GM08714 (cell line): ENCODE measurements at regions not wholly inside any gene's neighbourhood (a gene's known extent, or its start where the extent isn't known, plus 50 kb on each side); places are given as distances from the start of the nearest gene placed in this dataset.
"Not testable (repeated sequence)": the region's sequence is repeated elsewhere in the genome, so short reads cannot be mapped to it uniquely, and the experiment has no call there.

Source experiments
- H3K4me3 ChIP-seq: fragments of 200-500 bp; sonication (Bioruptor generic); 2 replicates; pipeline ENCODE4 v1.5.1; 2014; ENCODE audit warnings: mild to moderate bottlenecking, low read length, inconsistent platforms
- ZNF274 ChIP-seq: IDR thresholded peaks from 2 replicates; pipeline ENCODE4 v1.6.1; 2012; ENCODE audit warnings: mild to moderate bottlenecking, low read depth, low read length

GRCh38 chr10:6694447-6695140, 114.5 kb upstream of the PRKCQ start:
- H3K4me3 ChIP-seq, result no peak overlapping the region
- TF ChIP-seq ZNF274, result no peak

- TF ChIP-seq ZNF274, result no peak
- no peak overlapping the region for H3K4me3 ChIP-seq
Measured at GRCh38 chr10:6692856-6693255, 112.8 kb upstream of the PRKCQ start.

- no peak for TF ChIP-seq ZNF274
- H3K4me3 ChIP-seq, result no peak overlapping the region
Measured at GRCh38 chr10:6692103-6692502, 112.0 kb upstream of the PRKCQ start.

DNA sequence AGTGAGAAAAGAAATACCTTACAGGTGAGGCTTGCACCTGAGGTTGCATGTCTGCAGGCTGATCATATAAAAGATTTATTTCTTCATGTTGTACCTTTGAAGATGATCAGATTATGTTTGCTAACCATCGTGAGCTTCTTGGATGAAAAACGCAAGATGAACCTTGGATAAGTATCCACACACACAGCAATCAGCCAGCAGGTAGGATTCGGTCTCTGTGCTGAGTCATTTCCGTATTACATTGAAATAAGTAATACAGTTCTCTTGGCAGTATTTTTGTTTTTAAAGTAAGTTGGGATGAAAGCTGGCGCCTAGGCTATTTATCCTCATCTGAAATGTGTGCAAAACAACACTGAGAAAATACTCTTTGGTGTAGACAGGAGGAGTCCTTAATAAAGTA, 109.0 kb upstream of the PRKCQ start:
- no peak for TF ChIP-seq ZNF274
- H3K4me3 ChIP-seq, result no peak overlapping the region

DNA sequence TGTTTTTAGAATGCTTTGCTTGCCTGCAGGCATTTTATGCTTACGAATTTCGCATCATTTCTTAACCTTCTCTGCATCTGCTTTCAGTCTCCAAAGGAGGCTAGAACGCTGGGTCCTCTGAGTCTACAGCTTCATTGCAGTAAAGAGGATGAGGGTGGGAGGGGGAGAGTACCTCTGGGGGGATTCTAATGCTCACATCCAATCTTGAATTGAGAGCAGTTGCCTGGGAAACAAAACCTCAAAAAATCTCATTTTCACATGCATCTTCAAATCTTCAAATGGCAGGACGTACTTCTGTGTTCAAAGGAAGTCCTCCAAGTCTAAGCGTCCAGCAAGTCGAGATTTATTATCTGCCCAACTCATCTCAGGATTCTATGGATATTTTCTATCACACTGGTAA, 100.7 kb upstream of the PRKCQ start:
- TF ChIP-seq ZNF274, result no peak
- H3K4me3 ChIP-seq, result no peak overlapping the region

DNA sequence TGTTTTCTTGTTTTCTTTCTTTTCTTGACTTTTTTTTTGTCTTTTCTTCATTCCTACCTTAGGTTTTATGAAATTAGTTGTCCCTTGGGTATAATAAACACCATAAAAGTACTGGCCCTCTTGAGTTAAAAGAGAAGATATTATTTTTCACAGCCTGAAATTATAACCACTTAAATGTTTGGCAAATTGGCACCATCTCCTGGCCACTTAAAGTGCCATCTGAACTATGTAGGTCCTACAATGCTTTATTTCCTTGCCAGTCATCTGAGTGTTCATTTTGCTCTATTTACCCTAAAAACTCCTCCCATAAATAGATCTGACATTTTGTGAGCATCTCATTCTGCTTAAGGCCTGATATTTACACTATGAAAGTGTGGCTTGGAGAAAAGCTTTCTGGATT, 98.9 kb upstream of the PRKCQ start:
- no peak overlapping the region for H3K4me3 ChIP-seq
- TF ChIP-seq ZNF274, result no peak

DNA sequence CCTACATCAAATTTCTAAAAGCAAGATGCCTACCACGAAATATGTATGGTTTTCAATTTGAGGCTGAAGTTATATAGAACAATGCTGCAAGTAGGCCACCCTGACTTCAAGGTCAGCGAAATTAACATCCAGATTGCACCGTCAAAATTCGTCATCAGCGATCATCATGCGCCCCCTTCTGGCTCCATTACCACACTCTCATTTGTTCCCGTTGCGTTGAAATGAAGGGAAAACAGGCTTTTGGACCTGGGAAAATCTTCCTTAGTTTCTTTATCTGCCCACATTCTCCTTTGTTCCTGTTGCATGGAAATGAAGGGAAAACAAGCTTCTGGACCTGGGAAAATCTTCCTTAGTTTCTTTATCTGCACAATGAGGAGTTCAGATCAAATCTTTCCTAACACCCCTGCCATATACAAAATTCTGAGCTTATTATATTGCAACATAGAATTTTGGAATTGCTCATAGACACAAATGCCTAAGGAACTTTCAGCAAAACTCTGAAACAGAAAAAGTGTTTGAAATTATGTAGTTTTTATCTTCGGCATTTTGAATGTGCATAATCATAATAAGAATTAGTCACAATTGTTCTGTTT, 98.2 kb upstream of the PRKCQ start:
- no peak overlapping the region for H3K4me3 ChIP-seq
- TF ChIP-seq ZNF274, result no peak

DNA sequence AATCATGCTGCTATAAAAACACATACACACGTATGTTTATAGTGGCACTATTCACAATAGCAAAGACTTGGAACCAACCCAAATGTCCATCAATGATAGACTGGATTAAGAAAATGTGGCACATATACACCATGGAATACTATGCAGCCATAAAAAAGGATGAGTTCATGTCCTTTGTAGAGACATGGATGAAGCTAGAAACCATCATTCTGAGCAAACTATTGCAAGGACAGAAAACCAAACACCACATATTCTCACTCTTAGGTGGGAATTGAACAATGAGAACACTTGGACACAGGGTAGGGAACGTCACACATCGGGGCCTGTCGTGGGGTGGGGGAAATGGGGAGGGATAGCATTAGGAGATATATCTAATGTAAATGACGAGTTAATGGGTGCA, 97.1 kb upstream of the PRKCQ start:
- H3K4me3 ChIP-seq, result not testable (repeated sequence)

GRCh38 chr10:6674291-6674690, 94.2 kb upstream of the PRKCQ start:
- TF ChIP-seq ZNF274, result no peak
- H3K4me3 ChIP-seq, result no peak overlapping the region

- H3K4me3 ChIP-seq, result no peak overlapping the region
- no peak for TF ChIP-seq ZNF274
Measured at GRCh38 chr10:6671976-6672375, 91.9 kb upstream of the PRKCQ start.

DNA sequence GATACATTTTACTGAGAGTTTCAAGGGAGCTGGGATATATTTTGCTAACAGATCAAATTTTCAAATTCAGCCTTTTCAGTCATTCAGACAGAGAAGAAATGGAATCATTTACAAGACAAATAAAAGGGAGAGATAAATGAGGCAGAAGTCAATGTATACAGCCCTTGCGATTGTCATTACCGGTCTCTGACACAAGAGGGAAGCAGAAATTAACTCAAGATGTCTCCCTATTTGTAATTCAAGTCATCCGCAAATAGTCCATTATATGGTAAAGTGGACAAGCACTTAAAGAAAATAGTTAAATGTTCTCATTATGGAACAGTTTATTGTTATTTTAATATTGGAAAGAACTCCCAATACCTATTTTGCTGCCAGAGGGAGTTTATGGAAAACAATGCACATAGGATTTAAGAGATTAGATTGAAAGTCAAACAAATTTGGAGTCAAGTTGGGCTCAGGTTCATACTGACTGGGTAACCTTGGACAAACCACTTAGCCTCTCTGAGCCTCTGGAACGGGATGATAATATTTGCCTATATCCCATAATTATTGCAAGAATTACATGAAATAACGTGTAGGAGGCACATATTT, 89.3 kb upstream of the PRKCQ start:
- no peak for TF ChIP-seq ZNF274
- H3K4me3 ChIP-seq, result no peak overlapping the region

DNA sequence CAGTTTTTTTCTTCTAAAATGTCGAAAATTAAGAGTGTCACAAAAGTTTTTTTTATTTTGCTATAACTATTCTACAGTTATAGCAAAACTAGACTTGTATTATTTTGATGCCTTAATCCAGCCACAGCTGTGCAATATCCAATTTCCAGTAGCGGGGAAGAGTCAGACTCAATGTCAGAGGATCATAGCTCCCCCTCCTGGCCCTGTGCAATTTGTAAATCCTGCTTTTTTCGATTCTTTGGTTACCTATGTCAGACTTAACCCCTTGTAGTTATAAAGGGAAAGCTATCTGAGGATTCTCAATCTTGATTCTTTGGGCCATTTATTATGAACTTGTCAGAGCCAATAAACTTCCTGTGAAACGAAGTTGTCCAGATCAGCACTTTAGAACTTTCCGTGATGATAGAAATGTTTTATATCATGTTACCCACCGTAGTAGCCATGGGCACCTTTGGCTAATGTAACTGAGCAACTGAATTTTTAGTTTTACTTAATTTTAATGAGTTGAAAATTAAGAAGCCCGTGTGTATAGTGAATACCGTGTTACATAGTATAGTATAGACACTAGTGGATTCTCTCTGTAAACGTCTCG, 87.7 kb upstream of the PRKCQ start:
- H3K4me3 ChIP-seq, result no peak overlapping the region
- TF ChIP-seq ZNF274, result no peak

DNA sequence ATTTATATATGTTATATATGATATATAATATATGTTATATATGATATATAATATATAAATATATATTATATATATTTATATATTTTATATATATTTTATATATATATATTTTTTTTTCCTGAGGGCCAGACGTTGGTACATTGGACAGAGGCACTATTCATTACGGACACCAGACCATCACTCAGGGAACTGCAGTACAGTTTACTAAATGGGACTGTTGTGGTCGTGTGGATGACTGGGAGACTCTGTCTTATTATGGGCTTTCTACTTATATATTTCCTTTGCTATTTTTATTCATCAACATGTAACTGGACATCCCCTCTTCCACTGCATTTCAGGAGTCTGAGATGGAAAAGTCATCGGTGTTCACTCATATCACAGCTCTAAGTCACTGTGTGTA, 87.1 kb upstream of the PRKCQ start:
- no peak overlapping the region for H3K4me3 ChIP-seq
- no peak for TF ChIP-seq ZNF274

DNA sequence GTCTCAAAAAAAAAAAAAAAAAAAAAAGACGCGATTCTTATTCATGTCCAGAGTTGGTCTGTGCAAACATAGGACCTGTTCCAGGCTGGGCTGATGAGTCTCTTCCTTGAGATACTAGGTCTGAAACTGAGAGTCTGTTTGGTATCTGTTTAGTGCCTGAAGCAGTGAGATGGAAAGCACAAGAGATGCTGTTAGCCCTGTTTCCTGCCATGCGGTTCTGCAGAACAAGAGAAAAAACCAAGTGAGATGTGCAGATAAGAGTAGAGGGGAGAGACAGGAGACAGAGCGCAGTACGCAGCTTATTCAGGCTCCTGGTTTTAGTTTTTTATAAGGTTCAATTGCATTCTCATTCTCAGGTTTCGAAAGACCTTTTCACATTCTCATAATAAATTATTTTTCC, 85.8 kb upstream of the PRKCQ start:
- no peak for TF ChIP-seq ZNF274
- no peak overlapping the region for H3K4me3 ChIP-seq

DNA sequence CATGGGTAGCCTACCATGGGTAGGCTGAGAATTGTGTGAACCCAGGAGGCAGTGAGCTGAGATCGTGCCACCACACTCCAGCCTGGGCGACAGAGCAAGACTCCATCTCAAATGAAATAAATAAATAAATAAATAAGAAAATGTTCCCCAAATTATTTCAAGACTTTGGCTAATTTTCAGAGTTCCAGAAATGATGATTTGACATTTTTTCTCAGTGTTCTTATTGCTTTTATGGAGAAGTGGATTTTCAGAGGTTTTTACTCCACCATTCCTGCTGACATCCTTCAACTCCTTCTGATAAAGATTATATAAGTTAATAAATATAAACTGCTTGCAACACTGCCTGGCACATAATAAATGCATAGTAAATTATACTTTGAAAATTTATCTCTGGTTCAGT, 80.4 kb upstream of the PRKCQ start:
- no peak for TF ChIP-seq ZNF274
- no peak overlapping the region for H3K4me3 ChIP-seq
